OCI-LY1 (cell line): ENCODE measurements at regions not wholly inside any gene's neighbourhood (a gene's known extent, or its start where the extent isn't known, plus 50 kb on each side); places are given as distances from the start of the nearest gene placed in this dataset.

Source experiments
- H2AFZ ChIP-seq: fragments of 200-600 bp; sonication (generic), shearing (Covaris generic); 2 replicates; pipeline ENCODE4 v1.6.0; 2014; ENCODE audit warnings: antibody characterized with exemption, mild to moderate bottlenecking, low read length
- H3F3A ChIP-seq: fragments of 200-600 bp; sonication (generic), shearing (Covaris generic); 2 replicates; pipeline ENCODE4 v1.6.0; 2014; ENCODE audit warnings: mild to moderate bottlenecking, antibody characterized with exemption, low read length, moderate library complexity; ENCODE audit not compliant: insufficient read depth
- H3K27ac ChIP-seq: fragments of 200-600 bp; sonication (generic); 2 replicates; pipeline ENCODE4 v1.5.1; 2014; ENCODE audit warnings: low read length, mixed run types, mild to moderate bottlenecking, low read depth; ENCODE audit not compliant: poor library complexity, severe bottlenecking
- H3K27me3 ChIP-seq: fragments of 200-600 bp; sonication (generic); 2 replicates; pipeline ENCODE4 v1.6.0; 2014; ENCODE audit warnings: antibody characterized with exemption, mild to moderate bottlenecking, low read length, moderate library complexity; ENCODE audit not compliant: insufficient read depth
- H3K36me3 ChIP-seq: fragments of 200-600 bp; sonication (generic); 2 replicates; pipeline ENCODE4 v1.6.1; 2014; ENCODE audit warnings: mild to moderate bottlenecking, antibody characterized with exemption, low read length, moderate library complexity, mixed read lengths; ENCODE audit not compliant: insufficient read depth
- H3K4me1 ChIP-seq: fragments of 200-600 bp; sonication (generic); 2 replicates; pipeline ENCODE4 v1.5.1; 2014; ENCODE audit warnings: mild to moderate bottlenecking, low read length, moderate library complexity; ENCODE audit not compliant: insufficient read depth, severe bottlenecking
- H3K4me2 ChIP-seq: fragments of 200-600 bp; sonication (generic), shearing (Covaris generic); 2 replicates; pipeline ENCODE4 v1.6.1; 2014; ENCODE audit warnings: low read length
- H3K4me3 ChIP-seq: fragments of 200-600 bp; sonication (generic); 2 replicates; pipeline ENCODE4 v1.5.1; 2014; ENCODE audit warnings: low read length, low read depth, mild to moderate bottlenecking, mixed read lengths; ENCODE audit not compliant: poor library complexity, severe bottlenecking
- H3K79me2 ChIP-seq: fragments of 200-600 bp; shearing (Covaris generic); 2 replicates; pipeline ENCODE4 v1.6.1; 2016; ENCODE audit warnings: mixed run types, low read length, mixed read lengths; ENCODE audit not compliant: insufficient read depth
- H3K9ac ChIP-seq: fragments of 200-600 bp; sonication (generic), shearing (Covaris generic); 2 replicates; pipeline ENCODE4 v1.6.1; 2014; ENCODE audit warnings: mild to moderate bottlenecking, low read length, mixed read lengths
- H3K9me2 ChIP-seq: fragments of 200-600 bp; sonication (generic), shearing (Covaris generic); 2 replicates; pipeline ENCODE4 v1.6.1; 2014; ENCODE audit warnings: low read depth, mild to moderate bottlenecking, low read length, mixed read lengths
- H3K9me3 ChIP-seq: fragments of 200-600 bp; shearing (Covaris generic); 2 replicates; pipeline ENCODE4 v1.6.1; 2014; ENCODE audit warnings: low read length, mixed read lengths
- H4K20me1 ChIP-seq: fragments of 200-600 bp; sonication (generic), shearing (Covaris generic); 2 replicates; pipeline ENCODE4 v1.6.0; 2016; ENCODE audit warnings: mild to moderate bottlenecking, low read length; ENCODE audit not compliant: insufficient read depth
- EZH2 ChIP-seq: fragments of 200-600 bp; sonication (generic), shearing (Covaris generic); IDR thresholded peaks from 2 replicates; pipeline ENCODE4 v1.8.0; 2017; ENCODE audit warnings: borderline replicate concordance, mixed run types, mild to moderate bottlenecking, antibody characterized with exemption, low read length, moderate library complexity, mixed read lengths
- TF ChIP-seq, protein P1 (sequence below): fragments of 200-600 bp; sonication (generic), shearing (Covaris generic); IDR thresholded peaks from 2 replicates; pipeline ENCODE4 v1.5.1; 2017; ENCODE audit warnings: mild to moderate bottlenecking, antibody characterized with exemption, low read length, moderate library complexity, mixed read lengths

DNA sequence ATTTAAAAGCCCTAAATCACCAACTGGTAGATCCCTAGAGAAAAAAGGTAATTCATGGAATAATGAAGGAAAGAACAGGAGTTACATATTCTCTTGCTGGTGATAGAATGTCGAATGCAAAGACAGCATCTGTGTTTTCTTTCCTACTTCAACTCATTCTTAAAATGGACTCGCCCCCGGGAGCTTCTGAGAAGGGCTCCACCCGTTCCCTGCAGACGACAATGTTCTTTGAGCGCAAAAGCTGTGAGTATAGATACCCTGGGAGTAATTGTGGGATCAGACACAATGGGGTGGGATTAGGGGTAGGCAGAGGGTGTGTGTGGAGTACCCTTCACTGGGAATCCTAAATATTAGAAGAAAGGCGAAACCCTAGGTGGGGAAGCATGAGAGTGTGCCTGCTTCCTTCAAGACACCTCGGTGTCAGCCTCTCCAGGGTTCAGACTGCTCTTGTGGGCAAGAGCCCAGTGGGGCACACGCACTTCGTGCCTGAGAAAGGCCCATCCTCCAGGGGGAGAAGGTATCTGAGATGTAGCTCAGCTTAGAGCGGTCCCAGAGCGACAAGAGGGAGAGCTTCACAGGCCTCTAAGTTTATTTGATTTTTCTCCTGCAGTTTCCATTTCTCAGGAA, 123.3 kb upstream of the DPYD start:
- Histone ChIP-seq H3K27ac (no peak overlapping the region), H3K9me2 (no peaks in the 10 kb centered on the region), H3K9ac (no peak overlapping the region), H3K27me3 (no peaks in the 10 kb centered on the region), H3K4me3 (no peak overlapping the region), H3K36me3 (no peaks in the 10 kb centered on the region), H3K4me2 (no peak overlapping the region), H2AFZ (no peak overlapping the region), H3F3A (no peaks in the 10 kb centered on the region), H3K79me2 (no peaks in the 10 kb centered on the region), H3K4me1 (no peaks in the 10 kb centered on the region), H4K20me1 (no peaks in the 10 kb centered on the region), H3K9me3 (no peaks in the 10 kb centered on the region)
- no peak for TF ChIP-seq EZH2
- TF ChIP-seq, protein P1, sequence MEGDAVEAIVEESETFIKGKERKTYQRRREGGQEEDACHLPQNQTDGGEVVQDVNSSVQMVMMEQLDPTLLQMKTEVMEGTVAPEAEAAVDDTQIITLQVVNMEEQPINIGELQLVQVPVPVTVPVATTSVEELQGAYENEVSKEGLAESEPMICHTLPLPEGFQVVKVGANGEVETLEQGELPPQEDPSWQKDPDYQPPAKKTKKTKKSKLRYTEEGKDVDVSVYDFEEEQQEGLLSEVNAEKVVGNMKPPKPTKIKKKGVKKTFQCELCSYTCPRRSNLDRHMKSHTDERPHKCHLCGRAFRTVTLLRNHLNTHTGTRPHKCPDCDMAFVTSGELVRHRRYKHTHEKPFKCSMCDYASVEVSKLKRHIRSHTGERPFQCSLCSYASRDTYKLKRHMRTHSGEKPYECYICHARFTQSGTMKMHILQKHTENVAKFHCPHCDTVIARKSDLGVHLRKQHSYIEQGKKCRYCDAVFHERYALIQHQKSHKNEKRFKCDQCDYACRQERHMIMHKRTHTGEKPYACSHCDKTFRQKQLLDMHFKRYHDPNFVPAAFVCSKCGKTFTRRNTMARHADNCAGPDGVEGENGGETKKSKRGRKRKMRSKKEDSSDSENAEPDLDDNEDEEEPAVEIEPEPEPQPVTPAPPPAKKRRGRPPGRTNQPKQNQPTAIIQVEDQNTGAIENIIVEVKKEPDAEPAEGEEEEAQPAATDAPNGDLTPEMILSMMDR: no peak

- no peak overlapping the region for H3K4me2 ChIP-seq
Observed at GRCh38 chr1:98035602-98036002, 114.8 kb upstream of the DPYD start.

GRCh38 chr1:98034505-98034904, 113.7 kb upstream of the DPYD start:
- Histone ChIP-seq H3K9me2 (no peaks in the 10 kb centered on the region), H3F3A (peaks cover 3% of the 10 kb centered on the region; the same call in 1 of the 2 replicates)

More at GRCh38 chr1:98035602-98036002, 114.8 kb upstream of the DPYD start:
- Histone ChIP-seq H3K9me3 (no peaks in the 10 kb centered on the region), H2AFZ (no peak overlapping the region), H3K27ac (no peak overlapping the region), H3K79me2 (no peaks in the 10 kb centered on the region), H3F3A (peaks cover 3% of the 10 kb centered on the region; the same call in 1 of the 2 replicates), H3K9ac (no peak overlapping the region), H3K4me3 (no peak overlapping the region), H3K4me1 (no peaks in the 10 kb centered on the region), H3K36me3 (no peaks in the 10 kb centered on the region), H4K20me1 (no peaks in the 10 kb centered on the region), H3K9me2 (no peaks in the 10 kb centered on the region), H3K27me3 (no peaks in the 10 kb centered on the region)
- TF ChIP-seq EZH2: no peak
- TF ChIP-seq, protein P1: no peak

More at GRCh38 chr1:98034505-98034904, 113.7 kb upstream of the DPYD start:
- no peaks in the 10 kb centered on the region for H3K4me1 ChIP-seq
- H3K36me3 ChIP-seq: no peaks in the 10 kb centered on the region
- no peak overlapping the region for H2AFZ ChIP-seq
- H3K9ac ChIP-seq: no peak overlapping the region
- no peaks in the 10 kb centered on the region for H3K27me3 ChIP-seq
- no peaks in the 10 kb centered on the region for H4K20me1 ChIP-seq
- no peak overlapping the region for H3K27ac ChIP-seq
- no peaks in the 10 kb centered on the region for H3K79me2 ChIP-seq
- no peak overlapping the region for H3K4me2 ChIP-seq
- H3K4me3 ChIP-seq: no peak overlapping the region
- no peaks in the 10 kb centered on the region for H3K9me3 ChIP-seq
- TF ChIP-seq, protein P1: no peak
- TF ChIP-seq EZH2: no peak
